Daoy (cell line): ENCODE measurements at regions not wholly inside any gene's neighbourhood (a gene's known extent, or its start where the extent isn't known, plus 50 kb on each side); places are given as distances from the start of the nearest gene placed in this dataset.

Experiments used
- DNase-seq: peaks from one replicate; pipeline ENCODE4 v3.0.0-alpha.2; 2015; ENCODE audit warnings: low read depth

DNA sequence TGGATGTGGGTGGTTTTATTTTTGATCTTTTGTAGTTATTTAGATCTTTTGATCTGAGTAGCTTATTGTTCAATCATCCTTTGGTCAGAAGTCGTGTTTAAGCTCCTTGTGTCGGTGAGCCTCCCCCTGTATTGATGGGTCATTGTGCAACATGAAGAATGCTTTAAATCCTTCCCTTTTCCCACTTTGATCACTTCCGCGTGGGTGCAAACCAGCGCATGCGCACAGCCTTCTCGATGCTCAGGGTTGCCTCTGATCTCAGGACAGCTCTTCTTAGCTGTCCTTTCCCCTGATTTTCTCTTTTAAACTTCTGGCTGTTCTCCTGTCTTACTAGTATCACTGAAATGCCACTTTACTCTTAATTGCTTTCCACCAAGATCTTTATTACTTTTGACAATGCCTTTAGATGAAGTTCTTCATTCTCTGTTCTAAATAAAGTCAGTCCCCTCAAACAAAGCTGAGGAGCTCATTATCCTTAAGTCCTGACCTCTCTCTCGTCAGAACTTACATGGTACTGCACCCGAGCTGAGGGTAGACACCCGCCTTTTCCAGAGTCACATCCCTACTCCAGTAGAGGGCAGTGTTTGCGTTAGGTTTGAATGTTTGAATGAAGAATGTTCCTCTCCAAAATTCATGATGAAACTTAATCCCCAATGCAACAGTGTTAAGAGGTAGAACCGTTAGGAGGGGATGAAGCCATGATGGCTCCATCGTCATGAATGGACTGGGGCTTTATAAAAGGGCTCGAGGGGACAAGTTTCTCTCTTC lies 547.9 kb upstream of the TMPRSS15 start:
- peak; percentile 42 for DNase-seq

DNA sequence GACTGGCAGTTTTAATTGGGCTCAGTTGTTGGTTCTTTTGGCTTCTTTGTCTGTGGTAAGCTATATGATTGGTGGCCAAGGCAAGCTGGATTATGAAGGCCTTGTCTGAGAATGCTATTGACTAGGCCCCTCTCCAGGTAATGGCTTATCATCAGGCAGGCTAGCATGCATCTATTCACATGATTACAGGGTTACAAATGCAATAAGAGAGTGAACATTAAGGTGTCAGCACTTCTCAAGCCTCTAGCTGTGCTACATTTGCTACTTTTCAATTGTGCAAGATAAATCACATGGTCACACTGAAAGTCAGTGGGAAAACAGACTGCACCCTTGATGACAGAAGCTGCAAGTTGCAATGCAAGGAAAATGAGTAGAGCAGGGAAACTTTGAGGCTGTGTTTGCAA lies 550.9 kb upstream of the TMPRSS15 start:
- DNase-seq, result no peak

DNA sequence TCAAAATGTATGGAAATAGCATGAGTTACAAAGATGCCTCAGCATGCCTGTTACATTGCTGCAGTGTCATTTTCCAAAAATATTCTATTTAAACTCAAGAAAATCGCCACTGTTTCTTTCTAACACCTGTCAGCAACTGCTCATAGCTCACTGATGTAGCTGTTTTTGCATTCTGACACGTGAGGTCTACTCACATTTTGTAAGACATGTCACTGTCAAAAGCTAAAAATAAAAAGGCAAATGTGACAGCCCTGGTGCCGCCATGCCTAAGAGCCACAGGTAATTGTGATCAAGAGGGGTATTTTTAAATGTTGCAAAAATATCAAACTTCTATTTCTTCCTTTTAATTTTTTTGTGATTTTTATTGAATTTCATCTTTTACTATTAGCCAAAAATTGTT lies 556.2 kb upstream of the TMPRSS15 start:
- no peak for DNase-seq

DNA sequence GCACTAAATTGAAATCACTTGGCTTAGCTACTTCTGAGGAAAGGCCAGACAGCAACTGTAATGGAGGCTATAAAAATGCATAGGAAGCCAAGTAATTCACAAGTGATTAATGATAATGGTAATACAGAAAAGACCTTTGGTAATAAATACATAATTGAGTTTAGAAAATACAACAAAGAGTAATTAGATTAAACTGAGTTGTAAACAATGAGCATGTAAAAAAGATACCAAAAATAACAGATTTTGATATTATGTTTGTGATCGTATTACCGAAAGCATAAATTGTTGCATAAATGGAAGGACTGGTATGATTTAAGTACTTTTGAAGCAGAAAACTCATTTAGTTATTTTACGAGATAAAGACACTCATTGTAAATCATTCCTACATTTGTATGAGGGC lies 556.7 kb upstream of the TMPRSS15 start:
- no peak for DNase-seq

DNA sequence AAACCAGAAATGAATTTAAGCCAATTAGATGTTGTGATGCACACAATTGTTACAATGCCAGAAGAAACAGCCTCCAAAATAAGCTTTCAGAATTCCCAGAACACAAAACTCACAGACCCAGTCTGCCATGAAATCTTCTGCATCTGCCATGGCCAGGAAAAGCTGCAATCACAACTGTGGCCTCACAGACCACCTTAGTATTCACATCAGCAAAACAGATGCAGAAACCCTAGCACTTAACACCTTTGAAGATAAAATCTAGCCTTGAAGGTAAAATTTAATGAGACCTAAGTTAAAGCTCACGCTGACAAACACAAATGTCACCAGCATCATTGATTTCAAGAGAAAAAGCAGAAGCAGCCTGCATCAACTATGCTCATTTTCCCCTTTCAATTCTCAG lies 566.8 kb upstream of the TMPRSS15 start:
- no peak for DNase-seq

DNA sequence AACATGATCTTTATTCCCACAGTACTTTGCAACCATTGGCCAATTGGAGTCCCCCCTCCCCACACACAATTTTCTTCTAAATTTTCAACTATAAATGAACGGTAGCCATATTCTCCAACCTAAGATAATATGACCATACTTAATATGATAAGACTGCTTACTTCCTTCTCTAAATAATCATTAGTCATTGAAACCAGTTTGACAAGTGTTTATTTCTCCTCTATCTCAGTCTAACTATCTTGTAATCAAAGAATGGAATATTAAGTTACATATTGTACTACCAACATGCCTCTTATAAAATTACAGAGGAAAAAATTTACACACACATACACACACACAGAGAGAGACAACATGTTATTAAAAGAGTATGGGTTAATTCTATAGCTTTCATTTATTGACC lies 567.4 kb upstream of the TMPRSS15 start:
- DNase-seq, result no peak

DNA sequence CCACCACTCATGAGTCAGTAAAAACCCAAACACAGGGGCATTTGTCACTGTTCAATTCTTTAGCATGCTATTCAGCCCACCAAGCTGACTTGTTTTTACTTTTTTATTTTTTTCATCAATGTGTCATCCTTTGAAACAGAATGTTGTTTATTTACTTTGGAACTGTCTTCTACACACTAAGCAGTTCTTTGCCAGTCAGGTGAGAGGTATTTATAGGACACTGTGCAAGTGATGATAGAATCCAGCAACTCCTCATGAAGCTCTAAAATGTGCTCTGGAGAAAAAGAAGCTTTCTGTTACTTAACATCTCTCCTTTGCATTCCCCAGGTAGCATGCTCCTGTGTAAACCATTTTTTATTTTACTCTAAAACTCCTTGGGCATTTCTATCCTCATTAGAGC lies 582.0 kb upstream of the TMPRSS15 start:
- peak; percentile 22 for DNase-seq

DNA sequence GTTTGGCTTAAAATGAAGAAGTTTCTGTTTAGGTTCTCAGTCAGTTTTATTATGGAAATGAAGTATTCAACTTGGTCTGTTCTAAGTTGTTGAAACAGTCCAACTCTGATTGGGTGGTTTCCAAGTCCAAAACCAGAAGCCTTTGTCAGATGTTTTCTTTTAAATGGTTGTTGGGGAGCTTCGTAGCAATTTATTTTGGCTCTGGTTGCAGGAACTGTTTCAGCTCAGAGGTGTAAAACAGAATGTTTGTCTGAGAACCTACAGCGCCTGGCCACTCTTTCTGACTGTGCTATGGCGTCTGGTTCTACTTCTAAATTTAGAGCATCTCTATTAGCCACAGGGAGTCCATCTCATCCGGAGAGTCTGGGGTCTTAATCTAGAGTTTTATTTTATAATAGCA lies 582.6 kb upstream of the TMPRSS15 start:
- no peak for DNase-seq

DNA sequence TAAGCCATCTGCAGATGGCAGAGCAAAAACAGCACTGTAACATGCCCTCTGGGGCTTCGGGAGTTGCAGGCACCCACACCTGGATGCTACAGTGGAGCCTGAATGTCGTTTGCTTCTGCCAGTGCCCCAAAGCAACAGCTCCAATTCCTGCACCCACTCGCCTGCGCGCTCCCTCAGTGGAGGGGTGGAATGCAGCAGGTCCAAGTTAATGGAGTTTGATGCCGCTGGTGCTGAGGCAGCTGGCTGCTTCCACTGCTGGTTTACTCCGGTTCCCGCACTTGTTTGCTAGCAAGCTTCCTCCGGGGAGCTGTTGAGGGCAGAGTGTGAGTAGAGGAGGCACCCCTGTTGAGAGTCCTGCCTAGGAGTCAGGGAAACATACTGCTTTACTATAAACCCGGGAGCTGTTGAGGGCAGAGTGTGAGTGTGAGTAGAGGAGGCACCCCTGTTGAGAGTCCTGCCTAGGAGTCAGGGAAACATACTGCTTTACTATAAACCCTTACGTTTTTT lies 584.0 kb upstream of the TMPRSS15 start:
- DNase-seq, result no peak

DNA sequence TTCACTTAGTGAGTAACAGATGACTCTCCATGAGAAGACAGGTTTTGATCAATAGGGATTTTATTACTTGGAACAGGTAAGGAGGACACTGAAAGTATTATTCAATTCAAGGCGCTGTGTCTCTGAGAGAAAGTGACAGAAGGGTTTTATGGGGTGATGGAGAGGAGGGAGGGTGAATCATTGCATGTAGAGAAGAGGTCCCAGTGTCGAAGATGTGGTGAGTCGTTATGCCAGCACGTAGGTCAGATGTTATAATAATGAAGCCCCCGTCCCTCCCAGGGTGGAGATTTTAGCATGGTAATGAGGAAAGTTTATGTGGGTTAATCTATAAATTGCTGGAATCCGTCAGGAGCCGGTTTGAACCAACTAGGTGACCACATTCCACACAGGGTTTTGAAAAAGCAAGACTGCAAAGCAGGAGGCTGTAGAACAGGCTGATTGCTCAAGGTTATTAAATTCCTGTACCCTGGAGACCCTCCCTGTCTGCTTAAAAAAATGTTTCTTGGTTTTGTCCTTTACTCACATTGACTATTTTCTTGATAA lies 586.4 kb upstream of the TMPRSS15 start:
- DNase-seq, result no peak

DNA sequence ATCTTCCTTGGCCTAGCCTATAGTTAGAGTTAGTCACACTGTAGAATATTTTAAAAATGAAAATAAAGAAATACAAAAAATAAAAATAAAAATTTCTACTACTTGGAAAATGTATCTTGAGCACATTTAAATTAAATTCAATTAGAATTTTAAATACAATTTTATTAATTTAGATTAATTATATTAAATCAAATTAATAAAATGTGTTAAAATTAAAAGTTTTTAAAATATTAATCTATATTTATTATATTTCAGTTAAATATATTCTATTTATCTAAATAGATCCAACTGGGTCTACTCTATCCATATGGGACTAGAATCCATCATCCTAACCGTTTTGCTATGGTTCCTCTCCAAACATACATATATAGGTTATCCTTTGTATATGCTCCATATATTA lies 588.3 kb upstream of the TMPRSS15 start:
- no peak for DNase-seq

DNA sequence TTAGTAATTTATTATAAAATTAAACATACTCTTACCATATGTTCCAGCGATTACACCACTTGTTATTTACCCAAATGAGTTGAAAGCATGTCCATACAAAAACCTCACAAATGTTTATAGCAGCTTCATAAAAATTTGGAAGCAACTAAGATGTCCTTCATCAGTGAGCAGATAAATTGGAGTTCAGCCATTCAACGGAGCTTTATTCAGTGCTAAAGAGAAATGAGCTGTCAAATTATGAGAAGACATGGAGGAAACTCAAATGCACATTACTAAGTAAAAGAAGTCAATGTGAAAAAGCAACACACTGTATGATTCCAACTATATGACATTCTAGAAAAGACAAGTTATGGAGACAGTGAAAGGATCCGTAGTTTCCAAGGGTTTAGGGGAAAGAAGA lies 606.7 kb upstream of the TMPRSS15 start:
- DNase-seq, result no peak

DNA sequence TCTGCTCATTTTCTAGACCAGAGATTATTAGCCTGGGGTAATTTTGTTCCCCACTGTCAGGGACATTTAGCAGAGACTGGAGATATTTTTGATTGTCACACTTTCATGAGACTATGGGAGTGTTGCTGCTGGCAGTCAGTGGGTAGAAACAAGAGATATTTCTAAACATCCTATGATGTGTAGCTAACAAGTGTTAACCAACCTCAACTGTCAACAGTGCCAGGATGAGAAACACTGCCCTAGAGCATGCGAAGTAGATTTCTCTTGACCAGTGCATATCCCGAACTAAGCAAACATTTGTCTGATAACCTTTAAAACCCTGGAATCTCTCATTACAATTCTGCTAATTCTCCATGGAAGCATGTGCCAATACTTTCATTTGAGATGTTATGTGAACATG lies 607.4 kb upstream of the TMPRSS15 start:
- no peak for DNase-seq

DNA sequence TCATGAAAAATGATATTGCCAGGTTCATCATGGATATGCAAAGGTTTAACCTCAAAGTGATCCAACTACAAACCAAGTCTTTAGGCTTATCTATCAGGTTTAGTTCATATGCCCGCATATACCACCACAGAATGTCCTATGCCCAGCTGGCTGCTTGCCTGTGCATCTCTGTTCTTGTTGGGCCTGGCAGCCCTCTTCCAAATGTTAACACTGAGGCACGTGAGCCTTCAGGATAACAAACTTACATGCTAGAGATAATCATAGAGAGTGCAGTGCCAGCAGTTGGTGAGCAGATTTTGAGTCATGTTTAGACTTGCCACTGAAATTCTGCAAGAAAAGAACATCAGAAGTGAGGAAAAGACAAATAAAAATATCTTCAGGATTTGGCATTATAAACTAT lies 607.9 kb upstream of the TMPRSS15 start:
- no peak for DNase-seq

DNA sequence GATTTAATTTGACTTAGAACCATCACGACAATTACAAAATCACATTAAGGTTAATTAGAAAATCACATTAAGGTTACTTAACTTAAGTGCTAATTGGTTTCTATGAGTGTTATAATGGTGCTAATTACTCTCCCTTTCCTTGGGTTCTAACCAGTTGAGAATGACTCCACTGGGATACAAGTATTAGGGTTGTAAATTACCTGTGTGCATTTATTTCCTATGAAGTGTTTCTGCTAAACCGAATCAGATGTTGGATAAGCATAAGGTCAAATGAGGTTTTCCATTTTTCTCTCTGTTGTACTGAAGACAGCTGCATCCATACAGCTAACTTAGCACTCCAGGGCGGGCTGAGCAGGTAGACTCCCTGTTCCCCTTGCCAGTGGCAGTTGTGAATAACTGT lies 610.3 kb upstream of the TMPRSS15 start:
- DNase-seq, result no peak

DNA sequence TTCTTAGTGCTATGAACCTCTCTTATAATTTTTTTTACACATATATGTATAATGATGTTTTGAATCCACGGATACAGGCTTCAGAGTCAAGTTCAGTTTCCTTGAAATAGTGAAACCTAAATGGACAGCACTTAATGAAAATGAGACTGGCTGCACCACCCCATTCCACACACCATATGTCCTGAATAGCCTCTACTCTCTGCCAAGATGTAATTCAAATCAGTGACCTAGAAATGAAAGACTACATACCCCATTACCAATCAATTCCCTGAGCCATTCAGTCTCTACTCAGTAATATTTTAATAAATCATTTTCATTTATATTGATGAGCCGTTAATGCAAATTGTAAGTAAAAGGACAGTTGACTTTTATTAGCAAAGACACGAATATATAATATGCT lies 614.9 kb upstream of the TMPRSS15 start:
- DNase-seq, result no peak

DNA sequence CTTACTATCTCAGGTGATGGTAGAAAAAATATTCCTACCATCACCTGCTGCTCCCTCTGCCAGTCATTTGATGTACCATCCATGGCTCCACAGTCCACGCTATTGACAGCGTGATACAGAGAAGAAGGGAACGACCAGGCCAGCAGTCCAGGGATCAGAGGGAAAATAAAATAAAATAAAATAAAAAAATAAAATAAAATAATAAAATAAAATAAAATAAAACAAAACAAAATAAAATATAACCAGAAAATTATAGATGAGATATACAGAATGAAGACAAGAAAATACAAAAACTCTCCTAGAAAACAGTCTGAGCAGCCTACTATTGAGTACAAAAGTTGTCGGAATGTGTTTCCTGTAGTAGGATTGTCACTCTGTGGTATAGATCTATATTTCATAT lies 619.4 kb upstream of the TMPRSS15 start:
- DNase-seq, result no peak

DNA sequence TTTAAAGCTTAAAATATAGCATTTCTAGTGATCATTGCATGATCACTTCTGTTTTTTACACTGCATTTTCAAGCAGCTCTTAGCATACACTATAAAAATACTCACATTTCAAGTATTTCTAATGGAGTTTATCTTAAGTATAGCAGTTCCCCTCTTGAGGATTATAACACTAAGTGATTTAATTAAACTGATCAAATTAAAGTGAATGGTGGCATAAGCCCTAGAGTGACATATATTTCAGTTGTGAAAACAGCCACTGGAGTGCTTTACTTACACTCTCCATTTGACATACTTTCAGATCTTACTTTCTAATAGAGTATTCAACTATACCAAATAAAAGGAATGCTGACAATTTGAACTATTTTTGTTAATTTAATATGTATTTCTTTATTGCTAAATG lies 623.3 kb upstream of the TMPRSS15 start:
- no peak for DNase-seq

DNA sequence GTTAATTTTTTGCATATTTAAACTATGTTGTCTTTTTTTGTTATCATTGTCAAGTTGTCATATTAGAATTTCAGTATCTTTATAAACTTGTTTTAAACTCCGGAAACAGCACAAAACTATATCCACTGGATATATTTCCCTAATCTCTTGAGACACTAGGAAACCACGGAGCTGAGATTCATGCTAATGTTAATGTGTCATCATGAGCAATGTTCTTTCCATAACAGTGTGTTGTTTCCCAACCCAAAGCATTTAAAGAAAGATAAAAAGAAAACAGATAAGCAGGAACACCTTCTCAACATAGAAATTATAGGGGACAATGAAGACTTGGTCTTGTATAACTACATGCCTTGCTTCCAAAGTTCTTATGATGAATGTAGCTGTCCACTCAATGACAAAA lies 626.2 kb upstream of the TMPRSS15 start:
- DNase-seq, result peak; percentile 4

DNA sequence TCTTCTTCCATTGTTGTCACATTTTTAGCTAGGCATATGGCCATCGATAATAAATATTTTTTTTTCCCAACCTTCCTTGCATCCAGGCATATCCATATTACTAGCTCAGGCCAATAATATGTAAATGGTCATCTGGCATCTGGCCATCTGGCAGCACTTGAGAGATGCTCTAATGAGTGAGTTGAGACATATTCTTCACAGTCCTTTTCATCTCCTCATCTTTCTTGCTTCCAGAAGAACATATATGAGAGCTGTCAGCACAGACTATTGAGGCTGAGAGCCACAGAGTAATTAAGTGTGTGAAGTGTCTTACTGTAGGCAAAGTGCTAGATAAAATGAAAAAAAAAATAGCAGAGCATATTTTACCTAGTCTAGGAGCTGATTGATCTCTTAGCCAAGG lies 628.4 kb upstream of the TMPRSS15 start:
- no peak for DNase-seq

DNA sequence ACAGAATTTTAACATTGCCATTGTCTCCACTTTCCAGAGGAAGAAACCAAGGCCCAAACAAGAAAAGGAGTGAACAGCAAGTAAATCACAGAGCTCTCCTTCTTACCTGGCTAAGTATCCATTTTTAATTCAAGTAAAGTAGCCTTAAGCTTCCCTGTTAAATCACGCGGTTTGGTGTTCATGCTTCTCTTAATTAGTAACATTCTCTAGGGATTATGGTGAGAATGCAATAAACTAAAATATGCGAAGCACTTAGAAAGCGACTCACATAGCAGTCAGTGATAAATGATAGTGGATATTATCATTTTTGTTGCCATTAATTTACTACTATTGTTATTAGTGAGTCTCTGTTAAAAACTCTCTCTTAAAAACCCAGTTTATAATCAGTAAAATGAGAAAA lies 630.5 kb upstream of the TMPRSS15 start:
- DNase-seq, result no peak

DNA sequence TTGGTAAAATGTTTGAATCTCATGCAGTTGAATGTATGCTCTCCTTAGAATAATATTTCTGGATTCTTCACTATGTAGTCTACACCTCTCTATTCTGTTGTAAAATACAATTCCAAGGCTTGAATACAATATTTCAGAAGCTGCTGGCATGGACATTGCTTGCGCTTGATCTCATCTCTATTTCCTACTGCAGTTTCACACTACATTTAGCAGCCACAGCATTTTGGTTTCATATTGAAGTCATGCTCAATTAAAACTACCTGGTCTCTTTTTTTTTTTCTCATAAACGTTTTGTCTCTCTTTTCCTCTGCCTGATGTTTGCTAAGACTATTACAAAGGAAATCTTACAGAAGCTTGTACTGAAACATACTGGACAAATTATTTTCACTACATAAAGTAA lies 631.0 kb upstream of the TMPRSS15 start:
- no peak for DNase-seq

DNA sequence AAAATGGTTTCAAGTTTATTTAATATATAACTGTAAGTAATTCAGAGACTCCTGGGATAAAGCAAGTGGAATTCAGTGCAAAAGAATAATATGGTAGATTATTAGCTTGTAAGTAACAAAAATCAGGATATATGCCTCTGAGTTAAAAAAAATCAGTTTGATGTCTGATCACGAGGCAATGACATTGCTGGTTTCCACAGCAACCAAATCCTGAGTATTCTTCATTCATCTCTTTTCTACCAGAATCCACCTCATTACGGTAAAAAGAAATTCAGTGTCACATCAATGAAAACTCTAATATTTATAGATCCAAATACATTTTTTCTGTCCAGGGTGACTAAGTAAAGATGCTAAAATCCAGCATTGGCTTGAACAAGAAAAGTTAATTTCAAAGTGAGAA lies 642.3 kb upstream of the TMPRSS15 start:
- no peak for DNase-seq

DNA sequence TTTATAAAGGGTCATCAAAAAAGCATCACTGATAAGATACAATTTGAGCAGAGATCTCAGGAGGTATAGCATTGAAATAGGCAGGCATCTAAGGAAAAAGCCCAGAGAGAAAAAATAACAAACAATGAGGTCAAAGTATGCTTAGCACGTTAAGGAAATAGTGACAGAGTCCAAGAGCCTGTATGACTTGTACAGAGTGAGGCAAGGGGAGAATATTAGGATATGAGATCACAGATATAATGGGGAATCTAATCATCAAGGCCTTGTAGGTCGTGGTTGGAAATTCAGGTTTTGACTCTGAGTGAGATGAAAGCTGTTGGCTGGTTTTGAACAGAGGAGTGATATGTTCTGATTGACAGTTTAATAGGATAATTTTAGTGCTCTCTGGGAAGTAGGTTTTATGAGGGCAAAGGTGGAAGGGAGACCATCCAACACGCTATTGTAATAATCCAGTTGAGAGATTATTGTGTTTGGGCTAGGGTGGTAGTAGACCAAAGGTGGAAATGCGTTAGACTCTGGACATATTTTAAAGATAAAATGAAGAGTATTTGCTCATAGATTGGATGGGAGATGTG lies 644.6 kb upstream of the TMPRSS15 start:
- DNase-seq, result no peak
